RWPE1 (cell line): ENCODE measurements at regions not wholly inside any gene's neighbourhood (a gene's known extent, or its start where the extent isn't known, plus 50 kb on each side); places are given as distances from the start of the nearest gene placed in this dataset.

ENCODE experiments used
- CTCF ChIA-PET: fragments of 350-600 bp; sonication (Branson Sonifier 250); formaldehyde crosslinking; extraction: SDS; loops from one replicate; lab custom pipeline; 2021; lab: Yijun Ruan, JAX
- POLR2A ChIA-PET: fragments of 400-600 bp; formaldehyde crosslinking; extraction: SDS; loops from one replicate; lab custom pipeline; 2020; ENCODE audit warnings: antibody characterized with exemption; ENCODE audit not compliant: low non-redundant PET; lab: Yijun Ruan, JAX
- DNase-seq: peaks from one replicate; pipeline ENCODE4 v3.0.0; 2012; ENCODE audit warnings: low spot score
- H3K27ac ChIP-seq: fragments of 450-650 bp; 2 replicates; pipeline ENCODE4 v1.5.1; 2017
- TF ChIP-seq, protein P1 (sequence below): fragments of 450-650 bp; conservative IDR thresholded peaks from 2 replicates; pipeline ENCODE4 v1.5.1; 2017; ENCODE audit warnings: low read depth, mild to moderate bottlenecking

DNA sequence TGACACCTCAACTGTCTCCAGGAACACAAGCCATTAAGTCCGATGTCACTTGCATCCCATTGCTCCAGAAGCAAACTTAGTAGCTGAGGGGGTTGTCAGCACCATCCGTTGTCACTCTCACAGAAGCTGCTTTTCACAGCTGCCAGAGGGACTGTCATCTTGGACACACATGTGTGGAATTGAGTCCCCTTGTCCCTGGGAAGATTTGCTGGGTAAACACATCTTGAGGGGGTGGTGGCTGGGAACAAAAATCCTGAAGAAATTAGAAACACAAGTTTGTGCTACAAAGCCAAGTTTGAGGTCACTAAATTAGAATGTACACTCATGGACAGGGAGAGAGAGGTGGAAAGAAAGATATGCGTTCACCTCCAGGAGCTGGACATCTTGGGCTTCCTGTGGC is 55.2 kb upstream of the ADRA1B start:
- no peak for DNase-seq
- POLR2A ChIA-PET: no interaction called here
- TF ChIP-seq, protein P1, sequence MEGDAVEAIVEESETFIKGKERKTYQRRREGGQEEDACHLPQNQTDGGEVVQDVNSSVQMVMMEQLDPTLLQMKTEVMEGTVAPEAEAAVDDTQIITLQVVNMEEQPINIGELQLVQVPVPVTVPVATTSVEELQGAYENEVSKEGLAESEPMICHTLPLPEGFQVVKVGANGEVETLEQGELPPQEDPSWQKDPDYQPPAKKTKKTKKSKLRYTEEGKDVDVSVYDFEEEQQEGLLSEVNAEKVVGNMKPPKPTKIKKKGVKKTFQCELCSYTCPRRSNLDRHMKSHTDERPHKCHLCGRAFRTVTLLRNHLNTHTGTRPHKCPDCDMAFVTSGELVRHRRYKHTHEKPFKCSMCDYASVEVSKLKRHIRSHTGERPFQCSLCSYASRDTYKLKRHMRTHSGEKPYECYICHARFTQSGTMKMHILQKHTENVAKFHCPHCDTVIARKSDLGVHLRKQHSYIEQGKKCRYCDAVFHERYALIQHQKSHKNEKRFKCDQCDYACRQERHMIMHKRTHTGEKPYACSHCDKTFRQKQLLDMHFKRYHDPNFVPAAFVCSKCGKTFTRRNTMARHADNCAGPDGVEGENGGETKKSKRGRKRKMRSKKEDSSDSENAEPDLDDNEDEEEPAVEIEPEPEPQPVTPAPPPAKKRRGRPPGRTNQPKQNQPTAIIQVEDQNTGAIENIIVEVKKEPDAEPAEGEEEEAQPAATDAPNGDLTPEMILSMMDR: no peak
- H3K27ac ChIP-seq: no peak overlapping the region
- CTCF ChIA-PET: no interaction called here

GRCh38 chr5:159864885-159865691 is 51.2 kb upstream of the ADRA1B start:
- TF ChIP-seq, protein P1: no peak
- POLR2A ChIA-PET: no interaction called here
- no peak for DNase-seq
- no peak overlapping the region for H3K27ac ChIP-seq
- CTCF ChIA-PET: interaction anchor here (0.6 kb wide), 1 partner anchor 174 kb away, joined by 5 read pairs; no protein-coding TSS in a partner anchor

- DNase-seq: no peak
- TF ChIP-seq, protein P1: no peak
- POLR2A ChIA-PET: no interaction called here
- no peak overlapping the region for H3K27ac ChIP-seq
- CTCF ChIA-PET: interaction anchor here (0.6 kb wide), 1 partner anchor 348 kb away, joined by 3 read pairs; no protein-coding TSS in a partner anchor
These were observed 50.2 kb upstream of the ADRA1B start for GRCh38 chr5:159866093-159866492.
